ENCODE measurements at regions not wholly inside any gene's neighbourhood (a gene's known extent, or its start where the extent isn't known, plus 50 kb on each side); places are given as distances from the start of the nearest gene placed in this dataset.

DNA sequence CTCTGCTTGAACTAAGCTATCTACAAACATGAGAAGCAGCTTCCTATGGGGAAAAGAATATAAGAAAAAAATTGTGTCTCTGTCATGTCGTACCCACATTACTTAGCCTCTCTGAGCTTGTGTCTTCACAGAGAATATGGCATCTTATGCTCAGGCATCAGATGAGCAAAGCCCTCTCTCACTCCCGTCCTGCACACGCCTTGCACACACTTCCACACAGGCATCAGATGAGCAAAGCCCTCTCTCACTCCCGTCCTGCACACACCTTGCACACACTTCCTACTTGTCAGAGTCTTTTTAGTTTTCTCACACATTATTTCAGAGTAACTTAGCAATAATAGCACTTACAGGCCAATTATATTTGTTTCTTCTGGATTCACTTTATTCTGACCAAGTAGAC lies 79.0 kb upstream of the DUSP22 start:
- peaks cover 78% of the 10 kb centered on the region for H3K4me1 Mint-ChIP-seq
- H3K36me3 Mint-ChIP-seq (ENCODE audit: low read depth) = peaks cover 4% of the 10 kb centered on the region
- peaks cover 35% of the 10 kb centered on the region for H3K27me3 Mint-ChIP-seq (ENCODE audit: low read depth, poor library complexity)
- no peak overlapping the region for H3K27ac Mint-ChIP-seq
- no peak for DNase-seq
- no peak overlapping the region for H3K4me3 Mint-ChIP-seq
- TF ChIP-seq, protein P1, sequence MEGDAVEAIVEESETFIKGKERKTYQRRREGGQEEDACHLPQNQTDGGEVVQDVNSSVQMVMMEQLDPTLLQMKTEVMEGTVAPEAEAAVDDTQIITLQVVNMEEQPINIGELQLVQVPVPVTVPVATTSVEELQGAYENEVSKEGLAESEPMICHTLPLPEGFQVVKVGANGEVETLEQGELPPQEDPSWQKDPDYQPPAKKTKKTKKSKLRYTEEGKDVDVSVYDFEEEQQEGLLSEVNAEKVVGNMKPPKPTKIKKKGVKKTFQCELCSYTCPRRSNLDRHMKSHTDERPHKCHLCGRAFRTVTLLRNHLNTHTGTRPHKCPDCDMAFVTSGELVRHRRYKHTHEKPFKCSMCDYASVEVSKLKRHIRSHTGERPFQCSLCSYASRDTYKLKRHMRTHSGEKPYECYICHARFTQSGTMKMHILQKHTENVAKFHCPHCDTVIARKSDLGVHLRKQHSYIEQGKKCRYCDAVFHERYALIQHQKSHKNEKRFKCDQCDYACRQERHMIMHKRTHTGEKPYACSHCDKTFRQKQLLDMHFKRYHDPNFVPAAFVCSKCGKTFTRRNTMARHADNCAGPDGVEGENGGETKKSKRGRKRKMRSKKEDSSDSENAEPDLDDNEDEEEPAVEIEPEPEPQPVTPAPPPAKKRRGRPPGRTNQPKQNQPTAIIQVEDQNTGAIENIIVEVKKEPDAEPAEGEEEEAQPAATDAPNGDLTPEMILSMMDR (IDR thresholded peaks at IDR 0.05) = no peak
- H3K9me3 Mint-ChIP-seq = peaks cover 18% of the 10 kb centered on the region

DNA sequence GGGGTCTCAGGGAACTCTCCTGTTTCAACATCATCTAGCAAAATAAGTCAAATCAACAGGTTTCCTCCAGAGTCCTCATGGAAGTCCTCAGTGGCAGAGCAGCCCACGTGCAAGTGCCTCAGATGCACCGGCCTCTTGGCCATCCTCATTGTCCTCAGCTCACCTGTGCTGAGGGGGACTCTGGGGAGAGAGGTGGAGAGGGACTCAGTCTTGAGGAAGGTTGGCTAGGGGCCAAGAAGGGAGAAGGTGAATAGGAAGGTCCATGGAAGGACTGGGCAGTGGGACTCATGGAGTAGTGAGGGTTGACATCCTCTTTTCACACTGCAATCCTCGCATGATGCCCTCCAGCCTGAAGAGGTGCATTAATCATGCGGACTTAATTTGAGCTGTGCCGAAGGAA lies 77.9 kb upstream of the DUSP22 start:
- Mint-ChIP-seq H3K9me3 (peaks cover 18% of the 10 kb centered on the region), H3K36me3 (ENCODE audit: low read depth) (peaks cover 4% of the 10 kb centered on the region), H3K4me3 (no peak overlapping the region), H3K27me3 (ENCODE audit: low read depth, poor library complexity) (peaks cover 28% of the 10 kb centered on the region), H3K27ac (no peak overlapping the region), H3K4me1 (peaks cover 81% of the 10 kb centered on the region)
- no peak for DNase-seq
- TF ChIP-seq, protein P1 (IDR thresholded peaks at IDR 0.05) = no peak

DNA sequence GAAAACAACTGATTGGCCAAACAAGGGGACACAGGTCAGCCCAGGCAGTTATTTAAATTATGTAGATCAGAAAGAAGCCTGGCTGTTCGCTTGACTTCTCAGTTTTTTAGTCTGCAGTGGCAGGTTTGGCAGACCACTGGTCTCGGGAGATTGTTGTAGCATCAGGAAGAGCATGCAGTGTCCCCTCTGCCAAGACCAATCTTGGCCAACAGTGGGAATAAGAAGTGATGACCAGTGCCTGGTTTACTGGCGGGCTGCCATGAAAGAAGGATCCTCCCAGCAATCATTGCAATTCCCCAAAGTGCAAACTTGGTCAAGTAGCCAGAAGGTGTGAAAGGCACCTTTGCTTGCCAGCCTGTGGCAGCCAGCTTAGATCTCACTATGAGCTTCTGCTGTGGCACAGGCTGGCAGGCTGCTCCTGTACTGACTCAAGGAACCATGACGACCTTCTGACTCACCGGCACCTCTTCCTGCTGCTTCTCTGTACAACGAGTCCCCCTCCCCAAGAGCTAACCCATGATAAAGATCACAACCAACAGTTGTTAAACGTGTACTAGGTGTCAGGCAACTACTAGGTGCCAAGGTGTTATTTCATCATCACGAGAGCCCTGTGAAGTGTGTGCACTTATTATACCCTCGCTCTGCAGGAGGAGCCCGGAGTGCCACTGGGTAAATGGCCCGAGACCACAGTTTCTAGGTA lies 76.8 kb upstream of the DUSP22 start:
- Mint-ChIP-seq H3K9me3 (peaks cover 18% of the 10 kb centered on the region), H3K4me1 (peaks cover 82% of the 10 kb centered on the region), H3K36me3 (ENCODE audit: low read depth) (peaks cover 4% of the 10 kb centered on the region), H3K4me3 (no peak overlapping the region), H3K27me3 (ENCODE audit: low read depth, poor library complexity) (peaks cover 23% of the 10 kb centered on the region), H3K27ac (no peak overlapping the region)
- TF ChIP-seq, protein P1 (IDR thresholded peaks at IDR 0.05) = no peak
- DNase-seq = no peak

DNA sequence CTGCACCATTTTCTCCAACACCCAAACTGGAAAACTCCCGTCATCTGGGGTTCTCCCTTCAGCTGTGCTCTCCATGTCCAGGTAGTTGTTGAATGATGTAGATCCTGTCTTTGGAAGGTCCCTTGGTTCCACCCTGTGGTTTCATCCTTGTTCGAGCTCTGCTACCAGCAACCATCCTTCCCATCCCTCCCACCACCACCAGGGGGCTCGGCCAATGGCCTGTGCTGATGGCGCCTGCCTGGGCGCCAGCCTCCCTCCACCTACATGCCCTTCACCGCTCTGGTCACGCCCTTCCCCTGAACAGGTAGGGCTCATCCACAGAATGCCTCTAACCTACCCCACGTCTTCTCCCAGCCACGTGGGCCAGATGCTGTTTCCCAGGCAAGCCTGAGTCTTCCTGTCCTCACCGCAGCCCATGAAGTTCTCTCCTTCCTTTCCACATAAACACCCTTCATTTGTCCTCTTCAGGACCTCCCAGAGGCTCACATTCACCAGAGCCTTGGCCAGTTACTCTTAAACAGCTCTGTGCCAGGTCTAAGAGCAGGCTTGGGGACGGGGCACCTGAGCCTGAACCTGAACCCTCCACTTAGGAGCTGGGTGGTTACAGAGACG lies 75.1 kb upstream of the DUSP22 start:
- TF ChIP-seq, protein P1 (IDR thresholded peaks at IDR 0.05) = peak; percentile 49
- DNase-seq = peak; percentile 40
- H3K27me3 Mint-ChIP-seq (ENCODE audit: low read depth, poor library complexity) = peaks cover 13% of the 10 kb centered on the region
- H3K4me3 Mint-ChIP-seq = no peak overlapping the region
- H3K4me1 Mint-ChIP-seq = peaks cover 82% of the 10 kb centered on the region
- H3K36me3 Mint-ChIP-seq (ENCODE audit: low read depth) = peaks cover 4% of the 10 kb centered on the region
- H3K9me3 Mint-ChIP-seq = peaks cover 18% of the 10 kb centered on the region
- peak overlapping the region; percentile 75 for H3K27ac Mint-ChIP-seq

DNA sequence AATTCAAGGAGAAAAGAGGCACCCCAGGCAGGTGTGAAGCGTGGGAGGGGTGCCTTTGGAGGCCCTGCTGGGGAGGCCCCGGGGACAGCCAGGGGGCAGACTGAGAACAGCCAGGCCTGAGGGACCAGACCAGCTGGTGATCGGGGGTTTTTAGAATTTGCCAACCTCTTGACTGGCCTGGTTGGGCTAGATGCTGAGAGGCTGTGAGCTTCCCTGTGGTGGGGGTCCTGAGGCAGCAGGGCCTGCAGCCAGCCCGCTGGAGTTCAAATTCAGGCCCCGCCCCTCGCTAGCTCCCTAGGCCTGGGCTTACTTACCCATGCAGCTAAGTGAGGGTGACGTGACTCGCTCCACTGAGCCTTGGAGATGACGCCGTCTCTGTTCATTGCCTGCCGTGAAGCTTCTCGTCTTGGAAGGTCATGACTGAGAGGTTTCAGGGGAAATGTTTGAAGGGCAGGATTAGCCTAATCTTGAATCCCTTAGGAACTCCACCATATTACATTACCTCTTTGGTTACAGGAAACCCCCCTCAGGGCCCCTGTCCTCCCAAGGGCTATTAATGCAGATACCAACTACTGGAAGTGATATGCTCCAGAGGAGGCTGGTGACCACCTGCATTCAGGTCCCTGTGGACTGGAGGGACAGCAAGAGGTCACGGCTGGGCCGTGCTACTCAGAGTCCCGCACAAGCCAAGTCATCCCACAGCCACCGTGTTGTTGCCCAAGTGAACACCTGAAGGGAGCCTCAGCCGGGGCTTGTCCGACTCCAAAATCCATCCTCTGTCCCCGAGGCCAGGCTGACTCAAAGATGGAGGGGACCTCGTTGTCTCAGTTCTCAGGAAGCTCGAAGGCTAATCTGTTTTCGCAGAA lies 73.9 kb upstream of the DUSP22 start:
- peak; percentile 69 for DNase-seq
- peaks cover 85% of the 10 kb centered on the region for H3K4me1 Mint-ChIP-seq
- H3K27me3 Mint-ChIP-seq (ENCODE audit: low read depth, poor library complexity) = peaks cover 15% of the 10 kb centered on the region
- no peak overlapping the region for H3K4me3 Mint-ChIP-seq
- H3K27ac Mint-ChIP-seq = peak overlapping the region; percentile 87
- TF ChIP-seq, protein P1 (IDR thresholded peaks at IDR 0.05) = no peak
- H3K36me3 Mint-ChIP-seq (ENCODE audit: low read depth) = peaks cover 4% of the 10 kb centered on the region
- peaks cover 11% of the 10 kb centered on the region for H3K9me3 Mint-ChIP-seq

All from nephron progenitor cell (in vitro differentiated cells).